Stimulated activated CD8-positive, alpha-beta memory T cell treated with anti-CD3 and anti-CD28 coated beads, Interleukin-7, amount 100 ng/mL, for 4 hours (primary cell): ENCODE measurements at regions not wholly inside any gene's neighbourhood (a gene's known extent, or its start where the extent isn't known, plus 50 kb on each side); places are given as distances from the start of the nearest gene placed in this dataset.

Experiments
- DNase-seq, 2 donors: peaks; one replicate each; pipeline ENCODE4 v3.0.0-alpha.2; 2020; ENCODE audit warnings: low read depth in 2 of 2

- DNase-seq: no peak
Measured at GRCh38 chr22:49240016-49240380, 587.7 kb downstream of the BRD1 start.

GRCh38 chr22:49239264-49240015 lies 588.2 kb downstream of the BRD1 start:
- no peak for DNase-seq

- no peak for DNase-seq
Measured at GRCh38 chr22:49238181-49239141, 589.2 kb downstream of the BRD1 start.

DNA sequence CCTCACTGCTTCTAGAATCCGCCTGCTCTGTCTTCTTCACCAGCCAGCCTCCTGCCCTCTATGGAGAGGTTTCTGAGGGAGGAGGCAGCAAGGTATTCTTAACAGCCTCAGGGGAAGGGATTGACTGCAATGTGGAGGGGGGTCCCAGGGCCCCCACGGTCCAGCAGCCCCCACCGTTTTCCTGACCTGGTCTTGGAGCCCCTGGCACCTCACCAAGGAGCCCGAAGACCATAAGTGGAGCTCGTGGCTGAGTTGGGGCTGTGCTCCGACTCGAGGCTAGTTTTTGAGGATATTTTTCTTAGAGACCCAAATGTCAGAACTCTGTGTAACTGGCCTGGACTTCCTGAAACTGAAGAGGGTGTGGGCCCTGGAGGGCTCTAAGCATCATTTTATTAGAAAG lies 590.0 kb downstream of the BRD1 start:
- DNase-seq: no peak

DNA sequence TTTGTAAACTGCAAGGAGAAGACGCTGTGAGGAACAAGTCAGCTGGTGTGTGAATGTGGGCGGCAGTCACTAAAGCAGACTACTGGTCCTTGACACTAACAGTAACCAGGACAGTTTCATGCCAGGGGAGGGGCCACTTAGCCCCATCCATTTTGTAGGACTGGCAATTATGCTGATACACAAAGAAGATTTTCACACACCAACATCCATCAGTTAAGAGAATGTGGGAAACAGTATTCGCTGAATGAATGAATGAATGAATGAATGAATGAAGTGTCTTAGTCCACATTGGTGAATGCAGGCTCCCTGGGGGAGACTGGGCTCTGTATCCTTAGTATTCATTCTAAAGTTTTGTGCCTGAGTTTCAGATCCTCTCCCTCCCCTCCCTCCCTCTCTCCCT lies 590.4 kb downstream of the BRD1 start:
- DNase-seq: no peak

DNA sequence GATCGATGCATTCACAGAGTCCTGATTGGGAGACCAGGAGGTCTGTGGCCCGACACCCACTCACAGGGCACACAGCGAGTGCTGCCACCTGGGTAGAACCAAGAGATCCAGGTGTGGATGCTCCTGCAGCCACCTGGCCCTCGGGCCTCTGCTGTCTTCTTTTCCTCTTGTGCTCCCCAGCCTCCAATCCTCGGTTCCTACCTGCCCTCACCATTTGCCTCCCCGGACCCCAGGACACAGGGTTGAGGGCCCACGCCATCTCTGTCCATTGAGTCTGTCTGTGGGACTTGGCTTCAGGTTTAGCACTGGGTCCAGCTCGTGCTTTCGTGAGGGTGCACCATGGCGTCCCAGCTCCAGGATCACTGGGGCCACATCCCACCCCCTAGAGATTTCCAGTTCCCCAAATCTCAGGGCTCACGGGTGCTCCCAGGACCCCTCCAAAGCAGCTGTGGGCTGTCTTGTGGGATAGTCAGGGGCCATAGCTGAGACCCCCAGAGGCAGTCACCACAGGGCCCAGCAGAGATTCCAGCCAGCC lies 591.1 kb downstream of the BRD1 start:
- no peak for DNase-seq

GRCh38 chr22:49235463-49236300 lies 592.0 kb downstream of the BRD1 start:
- no peak for DNase-seq

- no peak for DNase-seq
Measured at GRCh38 chr22:49234459-49234858, 593.2 kb downstream of the BRD1 start.

GRCh38 chr22:49233507-49234100 lies 594.1 kb downstream of the BRD1 start:
- no peak for DNase-seq

- no peak for DNase-seq
Measured at GRCh38 chr22:49232319-49233067, 595.2 kb downstream of the BRD1 start.

DNA sequence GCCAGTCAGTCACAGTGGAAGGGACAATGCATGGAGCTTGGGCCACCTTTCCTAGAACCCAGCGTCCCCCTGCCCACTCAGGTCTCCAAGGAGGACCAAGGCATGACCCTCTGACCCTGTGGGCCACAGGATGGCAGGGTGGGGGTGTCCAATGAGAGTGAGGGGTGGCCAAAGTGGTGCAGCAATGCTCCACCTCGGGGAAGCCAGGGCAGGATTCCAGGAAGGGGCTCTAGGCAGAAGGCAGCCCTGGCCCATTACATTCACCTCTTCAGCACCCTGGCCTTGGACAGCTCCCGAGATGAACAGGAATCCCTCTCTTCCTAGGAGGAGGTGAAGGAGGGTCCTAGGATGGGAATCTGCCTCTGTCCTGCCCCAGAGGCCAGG lies 597.5 kb downstream of the BRD1 start:
- DNase-seq: no peak

DNA sequence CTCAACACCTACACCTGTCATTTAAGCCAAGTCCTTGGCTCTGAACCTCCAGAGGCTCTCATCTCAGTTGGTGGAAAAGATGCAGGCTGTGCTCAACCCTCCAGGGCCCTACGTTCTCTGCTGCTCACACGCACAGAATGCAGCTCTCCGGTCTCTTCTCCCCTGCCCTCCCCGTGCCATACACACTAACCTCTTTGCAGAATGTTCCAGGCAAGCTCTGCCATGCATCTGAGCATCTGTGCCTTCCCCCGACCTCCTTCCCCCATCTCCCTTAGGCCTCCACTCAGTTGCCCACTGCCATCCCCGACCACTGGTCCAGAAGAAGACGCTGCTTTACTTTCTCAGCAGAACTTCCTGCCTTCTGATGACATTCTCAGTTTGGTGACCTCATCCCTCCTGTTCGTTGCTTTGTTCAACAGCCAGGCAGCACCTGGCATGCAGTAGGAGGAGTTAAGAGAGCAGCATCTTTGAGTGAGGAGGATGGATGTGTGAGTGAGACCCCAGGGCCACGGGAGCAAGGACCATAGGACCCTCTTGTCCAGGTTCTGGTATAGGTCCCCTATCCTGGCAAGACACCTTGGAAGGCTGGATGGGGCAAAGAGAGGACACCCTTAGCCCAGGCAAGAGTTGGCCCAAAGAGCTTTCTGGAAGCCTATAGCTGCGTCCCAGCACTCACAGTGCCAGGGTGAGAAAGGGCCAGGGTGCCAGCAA lies 598.0 kb downstream of the BRD1 start:
- DNase-seq: no peak

- DNase-seq: no peak
Measured at GRCh38 chr22:49228431-49229037, 599.1 kb downstream of the BRD1 start.

- DNase-seq: no peak
Measured at GRCh38 chr22:49227670-49228069, 600.0 kb downstream of the BRD1 start.

GRCh38 chr22:49226096-49226495 lies 601.6 kb downstream of the BRD1 start:
- no peak for DNase-seq

GRCh38 chr22:49224243-49224642 lies 603.4 kb downstream of the BRD1 start:
- no peak for DNase-seq

DNA sequence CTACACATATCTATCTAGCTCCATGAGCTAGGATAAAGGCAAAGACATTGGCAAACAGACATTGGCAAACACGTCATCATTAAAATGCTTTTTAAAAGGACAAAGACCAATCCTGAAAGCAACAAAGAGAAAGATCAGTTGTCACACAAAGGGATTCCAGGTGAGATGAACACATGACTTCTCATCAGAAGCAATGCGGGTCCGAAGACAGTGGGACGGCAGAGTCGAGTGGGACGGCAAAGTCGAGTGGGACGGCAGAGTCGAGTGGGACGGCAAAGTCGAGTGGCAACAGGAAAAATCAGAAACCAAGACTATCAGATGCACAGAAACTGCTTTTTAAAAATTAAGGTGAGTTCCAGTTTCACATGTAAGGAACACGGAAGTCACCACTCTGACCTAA lies 609.5 kb downstream of the BRD1 start:
- DNase-seq: no peak

GRCh38 chr22:49216579-49216978 lies 611.1 kb downstream of the BRD1 start:
- DNase-seq: no peak

DNA sequence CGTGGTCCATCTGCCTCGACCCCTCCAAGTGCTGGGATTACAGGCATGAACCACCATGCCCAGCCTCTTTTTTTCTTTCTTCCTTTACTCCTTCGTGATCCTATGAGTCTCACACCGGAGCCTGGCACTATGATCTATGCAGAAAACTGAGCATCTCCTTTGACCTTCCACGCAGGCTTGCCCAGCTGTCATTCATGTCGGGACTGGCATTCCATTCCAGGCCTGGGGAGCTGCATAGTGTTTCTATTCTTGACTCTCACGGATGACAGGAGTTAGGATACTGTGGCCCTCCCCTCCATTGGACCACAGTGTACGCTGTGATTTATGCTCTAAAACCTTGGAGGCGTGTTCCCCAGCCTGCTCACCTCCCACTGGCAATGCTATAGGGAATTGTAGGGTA lies 611.8 kb downstream of the BRD1 start:
- DNase-seq: no peak

DNA sequence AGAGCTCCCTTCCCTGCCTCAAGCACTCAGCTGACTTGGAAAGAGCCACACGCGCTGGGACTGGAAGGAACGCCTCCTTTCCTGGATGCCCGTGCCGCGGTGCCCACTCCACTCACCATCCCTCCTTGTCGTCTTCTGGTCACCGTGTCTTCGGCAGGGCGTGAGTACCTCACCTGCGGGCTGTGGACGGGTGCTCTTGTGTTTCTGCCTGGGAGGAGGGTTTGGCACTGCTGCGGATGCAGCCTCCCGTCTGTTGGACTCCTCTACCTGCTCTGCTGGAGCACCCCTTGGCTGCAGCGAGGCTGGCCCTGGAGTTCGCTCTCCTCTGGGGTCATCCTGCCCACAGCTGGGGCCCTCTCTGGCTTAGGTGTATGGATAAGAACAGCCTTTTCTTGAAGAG lies 612.7 kb downstream of the BRD1 start:
- no peak for DNase-seq
